ENCODE measurements at regions not wholly inside any gene's neighbourhood (a gene's known extent, or its start where the extent isn't known, plus 50 kb on each side); places are given as distances from the start of the nearest gene placed in this dataset.
"Not testable (repeated sequence)": the region's sequence is repeated elsewhere in the genome, so short reads cannot be mapped to it uniquely, and the experiment has no call there.

DNA sequence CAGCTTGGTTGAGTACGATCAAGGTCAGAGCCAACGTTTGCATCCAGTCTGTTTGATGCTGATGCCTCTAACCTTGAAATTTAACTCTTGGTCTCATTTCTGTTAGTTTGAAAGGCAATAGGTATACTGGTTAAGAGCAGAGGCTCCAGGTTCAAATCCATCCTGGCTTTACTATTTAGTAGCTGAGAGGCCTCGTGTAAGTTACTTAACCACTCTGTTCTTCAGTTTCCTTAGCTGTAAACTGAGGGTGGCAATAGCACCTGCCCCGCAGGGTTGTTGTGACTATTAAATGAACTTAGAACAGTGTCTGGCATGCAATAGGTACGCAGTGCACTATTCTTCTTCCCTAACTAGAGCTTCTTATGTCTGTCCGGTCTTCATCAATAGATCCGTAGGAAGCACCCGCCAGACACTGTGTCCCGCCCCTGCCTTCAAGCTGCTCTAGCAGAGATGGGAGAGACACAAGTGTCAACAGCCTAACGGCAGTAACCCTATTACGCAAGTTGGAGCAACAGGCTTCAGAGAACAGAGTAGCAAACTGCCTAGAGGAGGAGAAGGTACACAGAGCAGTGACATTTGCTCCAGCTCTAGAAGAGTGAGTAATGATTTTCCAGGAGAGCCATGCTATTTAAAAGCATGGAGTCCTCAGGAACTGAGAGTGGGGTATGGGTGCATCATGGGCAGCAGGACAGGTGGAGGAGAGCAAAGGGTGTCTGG lies 62.7 kb upstream of the ST3GAL5 start:
- Mint-ChIP-seq H3K27ac (peak overlapping the region in 1 of 3 donors; percentile 71), H3K4me1 (peaks cover 5 to 13% (median 11%) of the 10 kb centered on the region in 3 donors), H3K4me3 (no peak overlapping the region), H3K27me3 (no peaks in the 10 kb centered on the region), H3K36me3 (no peaks in the 10 kb centered on the region), H3K9me3 (peaks cover 2 to 6% (median 5%) of the 10 kb centered on the region in 3 donors)

DNA sequence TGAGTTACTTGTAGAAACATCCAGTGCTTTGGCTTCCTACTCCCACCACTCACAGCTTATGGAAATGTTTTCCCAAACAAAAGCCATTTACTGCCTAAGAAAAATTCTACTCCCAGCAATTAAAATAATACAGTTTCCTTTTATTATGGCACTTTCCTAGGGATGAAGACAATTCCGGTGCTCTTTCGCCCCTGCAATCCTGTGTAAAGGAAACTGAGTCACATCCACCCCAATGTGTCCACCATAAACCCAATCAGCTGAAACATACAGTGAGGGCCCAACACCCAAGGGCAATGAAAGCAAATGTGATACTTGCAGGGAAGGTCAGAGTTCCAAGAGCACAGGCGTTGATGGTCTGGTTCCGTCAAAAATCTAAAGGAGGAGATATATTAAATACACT lies 62.0 kb upstream of the ST3GAL5 start:
- peaks cover 2 to 6% (median 5%) of the 10 kb centered on the region in 3 donors for H3K9me3 Mint-ChIP-seq
- H3K27ac Mint-ChIP-seq, result no peak overlapping the region
- H3K4me3 Mint-ChIP-seq, result no peak overlapping the region
- H3K27me3 Mint-ChIP-seq, result no peaks in the 10 kb centered on the region
- no peaks in the 10 kb centered on the region for H3K36me3 Mint-ChIP-seq
- peaks cover 5 to 13% (median 11%) of the 10 kb centered on the region in 3 donors for H3K4me1 Mint-ChIP-seq

DNA sequence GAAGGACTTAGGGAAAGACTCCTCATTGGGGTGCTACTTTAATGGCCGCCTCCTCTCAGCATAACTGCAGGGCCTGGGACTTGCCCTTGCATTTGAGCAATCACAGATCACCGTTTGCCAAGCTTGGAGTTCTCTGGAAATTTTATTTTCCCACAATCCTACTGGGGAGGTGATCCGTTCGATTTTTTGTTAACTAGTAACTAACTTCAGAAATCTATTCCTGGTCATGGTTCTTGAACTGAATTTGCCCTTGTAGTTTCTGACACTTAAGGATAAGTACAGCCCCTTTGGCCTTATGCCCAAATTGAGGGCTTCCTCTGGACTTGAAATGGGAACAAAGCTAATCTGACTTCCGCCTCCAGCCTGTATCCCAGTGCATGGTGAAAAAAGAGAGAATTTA lies 60.5 kb upstream of the ST3GAL5 start:
- H3K4me3 Mint-ChIP-seq, result peak overlapping the region in 1 of 4 donors; percentile 61
- H3K4me1 Mint-ChIP-seq, result peaks cover 5 to 11% (median 6%) of the 10 kb centered on the region in 3 donors
- no peaks in the 10 kb centered on the region for H3K36me3 Mint-ChIP-seq
- H3K9me3 Mint-ChIP-seq, result peaks cover 5 to 9% (median 5%) of the 10 kb centered on the region in 3 donors
- H3K27ac Mint-ChIP-seq, result no peak overlapping the region
- peaks cover 1% of the 10 kb centered on the region for H3K27me3 Mint-ChIP-seq

- Mint-ChIP-seq H3K4me3 (peak overlapping the region in 2 of 4 donors; percentile 7 to 61), H3K27ac (no peak overlapping the region), H3K36me3 (no peaks in the 10 kb centered on the region), H3K9me3 (peaks cover 11 to 17% (median 12%) of the 10 kb centered on the region in 3 donors), H3K4me1 (peaks cover 3 to 7% (median 4%) of the 10 kb centered on the region in 3 donors), H3K27me3 (peaks cover 1% of the 10 kb centered on the region)
These were observed 58.8 kb upstream of the ST3GAL5 start for GRCh38 chr2:85947593-85947992.

GRCh38 chr2:85945586-85945985 lies 56.8 kb upstream of the ST3GAL5 start:
- peaks cover 15 to 25% (median 21%) of the 10 kb centered on the region in 3 donors for H3K9me3 Mint-ChIP-seq
- no peak overlapping the region for H3K27ac Mint-ChIP-seq
- no peak overlapping the region for H3K4me3 Mint-ChIP-seq
- H3K36me3 Mint-ChIP-seq, result no peaks in the 10 kb centered on the region
- H3K4me1 Mint-ChIP-seq, result no peaks in the 10 kb centered on the region
- peaks cover 1% of the 10 kb centered on the region for H3K27me3 Mint-ChIP-seq

DNA sequence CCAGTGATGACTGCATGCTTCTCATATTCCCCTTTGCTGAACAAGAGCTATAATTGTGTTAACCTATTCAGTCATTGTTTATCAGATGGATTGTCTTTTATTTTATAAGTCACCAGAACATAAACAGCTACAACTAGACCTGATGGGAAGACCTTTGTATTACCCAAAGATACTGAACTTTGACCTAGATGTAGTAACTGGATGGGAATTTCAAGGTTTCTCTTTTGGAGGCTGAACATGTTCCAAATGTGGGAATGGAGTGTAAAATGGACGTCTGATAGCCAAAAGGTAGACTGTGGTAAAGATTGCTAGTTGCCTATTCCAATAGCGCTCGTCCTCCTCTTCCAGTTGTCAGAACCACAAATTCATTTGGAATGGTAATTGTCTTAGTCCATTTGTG lies 56.4 kb upstream of the ST3GAL5 start:
- peaks cover 15 to 25% (median 21%) of the 10 kb centered on the region in 3 donors for H3K9me3 Mint-ChIP-seq
- H3K36me3 Mint-ChIP-seq, result no peaks in the 10 kb centered on the region
- H3K4me3 Mint-ChIP-seq, result no peak overlapping the region
- no peaks in the 10 kb centered on the region for H3K4me1 Mint-ChIP-seq
- H3K27me3 Mint-ChIP-seq, result peaks cover 1% of the 10 kb centered on the region
- no peak overlapping the region for H3K27ac Mint-ChIP-seq

DNA sequence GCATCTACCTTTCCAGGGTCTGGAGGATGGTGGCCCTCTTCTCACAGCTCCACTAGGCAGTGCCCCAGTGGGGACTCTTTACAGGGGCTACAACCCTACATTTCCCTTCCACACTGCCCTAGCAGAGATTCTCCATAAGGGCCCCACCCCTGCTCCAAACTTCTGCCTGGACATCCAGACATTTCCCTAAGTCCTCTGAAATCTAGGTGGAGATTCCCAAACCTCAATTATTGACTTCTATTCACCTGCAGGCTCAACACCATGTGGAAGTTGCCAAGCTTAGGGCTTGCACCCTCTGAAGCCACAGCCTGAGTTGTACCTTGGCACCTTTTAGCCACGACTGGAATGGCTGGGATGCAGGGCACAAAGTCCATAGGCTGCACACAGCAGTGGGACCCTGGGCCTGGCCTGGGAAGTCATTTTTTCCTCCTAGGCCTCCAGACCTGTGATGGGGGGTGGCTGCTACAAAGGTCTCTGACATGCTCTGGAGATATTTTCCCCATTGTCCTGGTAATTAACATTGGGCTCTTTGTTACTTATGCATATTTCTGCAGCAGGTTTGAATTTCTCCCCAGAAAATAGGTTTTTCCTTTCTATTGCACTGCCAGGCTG lies 53.7 kb upstream of the ST3GAL5 start:
- Mint-ChIP-seq H3K4me1 (peaks cover 0 to 3% (median 0%) of the 10 kb centered on the region in 3 donors), H3K4me3 (no peak overlapping the region), H3K36me3 (no peaks in the 10 kb centered on the region), H3K9me3 (peaks cover 14 to 21% (median 20%) of the 10 kb centered on the region in 3 donors), H3K27me3 (peaks cover 4% of the 10 kb centered on the region), H3K27ac (no peak overlapping the region)

DNA sequence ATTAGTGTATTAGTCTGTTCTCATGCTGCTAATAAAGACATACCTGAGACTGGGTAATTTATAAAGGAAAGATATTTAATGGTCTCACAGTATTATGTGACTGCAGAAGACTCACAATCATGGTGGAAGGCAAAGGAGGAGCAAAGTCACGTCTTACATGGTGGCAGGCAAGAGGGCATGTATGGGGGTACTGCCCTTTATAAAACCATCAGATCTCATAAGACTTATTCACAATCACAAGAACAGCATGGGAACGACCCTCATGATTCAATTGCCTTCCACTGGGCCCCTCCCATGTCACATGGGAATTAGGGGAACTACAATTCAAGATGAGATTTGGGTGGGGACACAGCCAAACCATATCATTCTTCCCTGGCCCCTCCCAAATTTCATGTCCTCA lies 52.7 kb upstream of the ST3GAL5 start:
- H3K9me3 Mint-ChIP-seq, result peaks cover 13 to 19% (median 16%) of the 10 kb centered on the region in 3 donors
- H3K27me3 Mint-ChIP-seq, H3K36me3 Mint-ChIP-seq, H3K27ac Mint-ChIP-seq, H3K4me1 Mint-ChIP-seq: not testable (repeated sequence)
- peak overlapping the region in 1 of 4 donors; percentile 52 for H3K4me3 Mint-ChIP-seq

- Mint-ChIP-seq H3K36me3 (no peaks in the 10 kb centered on the region), H3K9me3 (peaks cover 10 to 16% (median 16%) of the 10 kb centered on the region in 3 donors), H3K4me1 (peaks cover 0 to 5% (median 0%) of the 10 kb centered on the region in 3 donors), H3K27ac (peak overlapping the region in 1 of 3 donors; percentile 13), H3K4me3 (no peak overlapping the region), H3K27me3 (peaks cover 3% of the 10 kb centered on the region)
These were observed 50.3 kb upstream of the ST3GAL5 start for GRCh38 chr2:85939131-85939530.

Data from IgD-negative memory B cell (primary cell).